Activated CD8-positive, alpha-beta T cell treated with anti-CD3 and anti-CD28 coated beads for 36 hours (primary cell): ENCODE measurements at regions not wholly inside any gene's neighbourhood (a gene's known extent, or its start where the extent isn't known, plus 50 kb on each side); places are given as distances from the start of the nearest gene placed in this dataset.

Source experiments
- ATAC-seq: fragments of 200-7000 bp; cut with Tn5 transposase; one replicate; pipeline ENCODE4 v1.10.0; 2021; ENCODE audit warnings: mild to moderate bottlenecking, moderate library complexity
- CTCF ChIA-PET: fragments of 350-600 bp; sonication (Branson Sonifier 250); formaldehyde crosslinking; loops from one replicate; lab custom pipeline; 2021; ENCODE audit warnings: antibody characterized with exemption; lab: Charles Lee
- POLR2A ChIA-PET: fragments of 350-600 bp; sonication (Branson Sonifier 250); formaldehyde crosslinking; loops from one replicate; lab custom pipeline; 2021; ENCODE audit warnings: antibody characterized with exemption; lab: Charles Lee
- DNase-seq: peaks from one replicate; pipeline ENCODE4 v3.0.0-alpha.2; 2020
- H3K27ac Mint-ChIP-seq: one replicate; pipeline ENCODE4 v1.8.0; 2021; ENCODE audit warnings: mild to moderate bottlenecking, mixed read lengths
- H3K27me3 Mint-ChIP-seq: one replicate; pipeline ENCODE4 v1.8.0; 2021; ENCODE audit warnings: mixed read lengths
- H3K36me3 Mint-ChIP-seq: one replicate; pipeline ENCODE4 v1.8.0; 2021; ENCODE audit warnings: low read depth, mixed read lengths
- H3K4me1 Mint-ChIP-seq: one replicate; pipeline ENCODE4 v1.8.0; 2021; ENCODE audit warnings: low read depth, mixed read lengths
- H3K4me3 Mint-ChIP-seq: one replicate; pipeline ENCODE4 v1.8.0; 2021; ENCODE audit warnings: mild to moderate bottlenecking, moderate library complexity, mixed read lengths
- H3K9me3 Mint-ChIP-seq: one replicate; pipeline ENCODE4 v1.8.0; 2021; ENCODE audit warnings: mixed read lengths
- intact Hi-C: fragments of 100-400 bp; cut with micrococcal nuclease; formaldehyde crosslinking; loops from one replicate; pipeline ENCODE4 v1.10.0; 2022
- TF ChIP-seq, protein P1 (sequence below): fragments of 200-600 bp; IDR thresholded peaks from one replicate; pipeline ENCODE4 v1.8.0; 2022; ENCODE audit warnings: antibody characterized with exemption, mild to moderate bottlenecking

DNA sequence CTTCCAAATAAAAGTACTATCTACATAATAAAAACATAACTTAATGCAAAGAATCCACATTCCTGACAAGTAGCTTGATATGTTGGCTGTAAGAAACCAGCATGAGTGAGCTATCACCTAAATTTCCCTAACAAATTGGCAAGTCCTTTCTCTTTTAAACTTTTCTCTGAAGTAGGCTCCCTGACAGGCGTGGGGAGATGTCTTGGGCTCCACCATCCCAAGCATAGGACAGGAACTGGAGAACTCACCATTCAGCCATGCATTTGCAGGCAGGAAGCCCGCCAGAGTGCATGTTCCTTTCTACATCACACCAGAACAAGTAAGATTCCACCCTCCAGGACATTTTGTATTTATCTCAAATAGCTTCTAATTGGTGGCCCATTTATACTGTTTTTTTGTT is 921.9 kb upstream of the CELF4 start:
- CTCF ChIA-PET = no interaction called here
- Mint-ChIP-seq H3K36me3 (no peaks in the 10 kb centered on the region), H3K4me3 (no peak overlapping the region), H3K4me1 (no peaks in the 10 kb centered on the region), H3K27ac (no peak overlapping the region), H3K9me3 (no peaks in the 10 kb centered on the region), H3K27me3 (peaks cover under 1% of the 10 kb centered on the region)
- ATAC-seq (no peak), DNase-seq (no peak)
- POLR2A ChIA-PET = no interaction called here
- TF ChIP-seq, protein P1, sequence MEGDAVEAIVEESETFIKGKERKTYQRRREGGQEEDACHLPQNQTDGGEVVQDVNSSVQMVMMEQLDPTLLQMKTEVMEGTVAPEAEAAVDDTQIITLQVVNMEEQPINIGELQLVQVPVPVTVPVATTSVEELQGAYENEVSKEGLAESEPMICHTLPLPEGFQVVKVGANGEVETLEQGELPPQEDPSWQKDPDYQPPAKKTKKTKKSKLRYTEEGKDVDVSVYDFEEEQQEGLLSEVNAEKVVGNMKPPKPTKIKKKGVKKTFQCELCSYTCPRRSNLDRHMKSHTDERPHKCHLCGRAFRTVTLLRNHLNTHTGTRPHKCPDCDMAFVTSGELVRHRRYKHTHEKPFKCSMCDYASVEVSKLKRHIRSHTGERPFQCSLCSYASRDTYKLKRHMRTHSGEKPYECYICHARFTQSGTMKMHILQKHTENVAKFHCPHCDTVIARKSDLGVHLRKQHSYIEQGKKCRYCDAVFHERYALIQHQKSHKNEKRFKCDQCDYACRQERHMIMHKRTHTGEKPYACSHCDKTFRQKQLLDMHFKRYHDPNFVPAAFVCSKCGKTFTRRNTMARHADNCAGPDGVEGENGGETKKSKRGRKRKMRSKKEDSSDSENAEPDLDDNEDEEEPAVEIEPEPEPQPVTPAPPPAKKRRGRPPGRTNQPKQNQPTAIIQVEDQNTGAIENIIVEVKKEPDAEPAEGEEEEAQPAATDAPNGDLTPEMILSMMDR = no peak
- intact Hi-C loops = no loop called here

DNA sequence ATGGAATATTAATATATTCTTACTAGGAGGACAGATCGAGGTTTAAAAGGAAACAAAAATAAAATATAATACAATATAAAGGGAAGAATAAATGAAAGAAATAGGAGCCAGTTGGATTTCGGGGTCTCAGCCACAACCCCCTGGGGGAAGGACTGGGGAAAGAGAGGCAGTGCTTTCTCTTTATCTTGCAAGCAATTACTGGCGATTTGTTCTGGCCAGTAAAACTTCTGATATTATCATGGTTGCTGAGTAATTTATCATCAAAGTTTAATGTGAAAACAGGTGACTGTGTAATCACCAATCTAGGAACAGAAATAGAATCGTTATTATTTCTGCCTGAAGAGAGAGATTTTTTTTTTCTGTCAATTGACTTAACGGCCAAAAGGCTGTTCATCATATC is 917.7 kb upstream of the CELF4 start:
- H3K4me3 Mint-ChIP-seq = no peak overlapping the region
- H3K27ac Mint-ChIP-seq = no peak overlapping the region
- intact Hi-C loops = no loop called here
- H3K4me1 Mint-ChIP-seq = no peaks in the 10 kb centered on the region
- H3K9me3 Mint-ChIP-seq = peaks cover 4% of the 10 kb centered on the region
- no peaks in the 10 kb centered on the region for H3K36me3 Mint-ChIP-seq
- ATAC-seq (no peak), DNase-seq (no peak)
- ChIA-PET POLR2A (interaction anchor here (1.3 kb wide), 1 partner anchor 11 kb away, joined by 4 read pairs; no protein-coding TSS in a partner anchor), CTCF (no interaction called here)
- peaks cover 3% of the 10 kb centered on the region for H3K27me3 Mint-ChIP-seq
- TF ChIP-seq, protein P1 = no peak

DNA sequence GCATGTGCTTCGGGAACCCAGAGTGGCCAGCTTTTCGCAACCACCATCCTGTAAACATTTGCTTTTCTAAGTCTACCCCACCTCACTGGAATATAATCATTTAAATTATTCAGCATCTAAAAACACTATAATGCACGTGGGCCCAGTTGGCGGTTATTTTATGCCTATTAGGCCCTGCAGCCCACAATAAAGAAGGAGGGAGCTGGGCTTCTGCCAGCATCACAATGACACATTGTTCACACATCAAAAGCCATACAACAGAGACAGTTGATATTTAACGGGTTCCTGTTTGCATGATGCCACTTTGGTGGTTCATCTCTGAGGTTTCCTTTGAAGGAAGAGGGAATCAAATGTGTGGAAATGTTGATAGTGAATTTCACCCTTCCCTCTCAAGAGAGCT is 916.0 kb upstream of the CELF4 start:
- Mint-ChIP-seq H3K27me3 (peaks cover 3% of the 10 kb centered on the region), H3K36me3 (no peaks in the 10 kb centered on the region), H3K4me3 (no peak overlapping the region), H3K9me3 (peaks cover 4% of the 10 kb centered on the region), H3K4me1 (no peaks in the 10 kb centered on the region), H3K27ac (no peak overlapping the region)
- intact Hi-C loops = no loop called here
- TF ChIP-seq, protein P1 = no peak
- no peak for DNase-seq
- POLR2A ChIA-PET = no interaction called here
- ATAC-seq = no peak
- CTCF ChIA-PET = no interaction called here

DNA sequence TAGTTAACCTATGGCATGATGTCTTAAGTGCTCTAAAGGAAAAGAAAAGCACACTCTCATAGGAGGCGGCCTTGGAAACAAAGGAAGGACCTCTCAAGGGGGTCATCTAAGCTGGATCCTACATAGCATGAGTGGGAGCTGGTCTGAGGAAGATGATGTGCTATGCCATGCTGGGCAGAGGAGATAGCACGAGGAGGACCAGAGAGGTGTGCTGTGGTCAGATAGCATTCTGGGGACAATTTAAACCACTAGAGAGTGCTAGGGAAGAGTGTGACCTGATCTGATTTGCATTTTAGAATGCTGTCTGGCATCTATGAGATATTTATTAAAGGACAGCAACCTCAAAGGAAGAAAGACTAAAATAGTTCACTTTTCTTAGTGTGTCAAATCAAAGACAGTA is 910.1 kb upstream of the CELF4 start:
- ChIA-PET CTCF (no interaction called here), POLR2A (no interaction called here)
- intact Hi-C loops = no loop called here
- no peaks in the 10 kb centered on the region for H3K27me3 Mint-ChIP-seq
- H3K4me1 Mint-ChIP-seq = no peaks in the 10 kb centered on the region
- TF ChIP-seq, protein P1 = no peak
- H3K4me3 Mint-ChIP-seq = no peak overlapping the region
- peaks cover 10% of the 10 kb centered on the region for H3K9me3 Mint-ChIP-seq
- H3K36me3 Mint-ChIP-seq = no peaks in the 10 kb centered on the region
- ATAC-seq = no peak
- no peak overlapping the region for H3K27ac Mint-ChIP-seq
- no peak for DNase-seq

DNA sequence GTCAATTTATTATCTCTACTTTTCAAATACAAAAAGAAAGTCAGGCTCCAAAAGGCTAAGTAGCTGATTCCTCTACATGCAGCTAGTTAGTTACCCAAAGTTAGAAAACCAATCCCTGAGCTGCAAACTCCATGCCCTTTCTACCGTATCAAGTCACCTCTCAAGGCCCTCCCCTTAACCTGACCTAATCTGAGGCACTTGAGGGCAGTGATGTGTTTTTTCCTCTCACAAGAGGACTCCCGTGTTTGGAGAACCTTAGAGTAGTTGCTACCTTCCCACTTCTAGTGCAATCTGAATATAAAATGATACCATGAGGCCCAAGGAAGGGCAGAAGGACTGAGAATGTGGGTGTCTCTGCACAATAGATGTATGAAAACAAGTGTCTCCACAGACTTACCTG is 907.9 kb upstream of the CELF4 start:
- no peaks in the 10 kb centered on the region for H3K36me3 Mint-ChIP-seq
- no peak overlapping the region for H3K27ac Mint-ChIP-seq
- no peak for ATAC-seq
- no peak for DNase-seq
- no peak overlapping the region for H3K4me3 Mint-ChIP-seq
- ChIA-PET POLR2A (no interaction called here), CTCF (no interaction called here)
- H3K4me1 Mint-ChIP-seq = no peaks in the 10 kb centered on the region
- intact Hi-C loops = no loop called here
- peaks cover 5% of the 10 kb centered on the region for H3K9me3 Mint-ChIP-seq
- no peaks in the 10 kb centered on the region for H3K27me3 Mint-ChIP-seq
- TF ChIP-seq, protein P1 = no peak
